Tibial nerve (tissue), 4 donors: ENCODE measurements at regions not wholly inside any gene's neighbourhood (a gene's known extent, or its start where the extent isn't known, plus 50 kb on each side); places are given as distances from the start of the nearest gene placed in this dataset.

Source experiments
- DNase-seq, 2 donors: peaks; one replicate each; pipeline ENCODE4 v3.0.0-alpha.2; 2019; ENCODE audit warnings: low spot score in 2 of 2
- H3K27ac ChIP-seq, 4 donors: fragments of 200-600 bp; sonication (generic) in 3 of 4; one replicate each; pipeline ENCODE4 v1.5.1; 2017 to 2019; ENCODE audit warnings: mild to moderate bottlenecking in 1 of 4
- H3K27me3 ChIP-seq, 2 donors: fragments of 200-600 bp; sonication (generic) in 1 of 2; one replicate each; pipeline versions ENCODE4 v1.5.1 to v1.6.0; 2017 to 2019
- H3K36me3 ChIP-seq, 3 donors: fragments of 200-600 bp; sonication (generic); one replicate each; pipeline ENCODE4 v1.5.1; 2018 to 2019
- H3K4me1 ChIP-seq, 4 donors: fragments of 200-600 bp; sonication (generic) in 3 of 4; one replicate each; pipeline ENCODE4 v1.5.1; 2017 to 2019
- H3K4me3 ChIP-seq, 4 donors: fragments of 200-600 bp; sonication (generic) in 3 of 4; one replicate each; pipeline ENCODE4 v1.5.1; 2017 to 2019; ENCODE audit warnings: mild to moderate bottlenecking in 1 of 4, moderate library complexity in 1 of 4
- H3K9me3 ChIP-seq, 4 donors: fragments of 200-600 bp; sonication (generic) in 3 of 4; one replicate each; pipeline ENCODE4 v1.5.1; 2017 to 2019
- EP300 ChIP-seq, 2 donors: sonication (generic); formaldehyde crosslinking; IDR thresholded peaks; one replicate each; pipeline ENCODE4 v1.6.1; 2017; ENCODE audit warnings: antibody characterized with exemption in 2 of 2, mild to moderate bottlenecking in 1 of 2
- POLR2A ChIP-seq, 2 donors: fragments of 450-650 bp; IDR thresholded peaks; one replicate each; pipeline ENCODE4 v1.6.1; 2017; ENCODE audit warnings: antibody characterized with exemption in 2 of 2, mild to moderate bottlenecking in 2 of 2, moderate library complexity in 2 of 2
- WGBS, 2 donors: methylation state at CpG; one replicate each; pipeline ENCODE4 v1.1.5; 2018; 5-methylcytosine and 5-hydroxymethylcytosine counted together
- TF ChIP-seq, protein P1 (sequence below), 5 experiments: fragments of 200-600 bp in 3 of 5; fragments of 450-650 bp in 2 of 5; sonication (generic) in 3 of 5; IDR thresholded peaks; one replicate each; pipeline ENCODE4 v1.5.1; 2016 to 2019; ENCODE audit warnings: antibody characterized with exemption in 5 of 5, mild to moderate bottlenecking in 3 of 5, moderate library complexity in 2 of 5

- no peaks in the 10 kb centered on the region for H3K36me3 ChIP-seq
- no peaks in the 10 kb centered on the region for H3K27me3 ChIP-seq
- DNase-seq: no peak
- H3K9me3 ChIP-seq: no peaks in the 10 kb centered on the region
- no peak overlapping the region for H3K4me3 ChIP-seq
- TF ChIP-seq, protein P1, sequence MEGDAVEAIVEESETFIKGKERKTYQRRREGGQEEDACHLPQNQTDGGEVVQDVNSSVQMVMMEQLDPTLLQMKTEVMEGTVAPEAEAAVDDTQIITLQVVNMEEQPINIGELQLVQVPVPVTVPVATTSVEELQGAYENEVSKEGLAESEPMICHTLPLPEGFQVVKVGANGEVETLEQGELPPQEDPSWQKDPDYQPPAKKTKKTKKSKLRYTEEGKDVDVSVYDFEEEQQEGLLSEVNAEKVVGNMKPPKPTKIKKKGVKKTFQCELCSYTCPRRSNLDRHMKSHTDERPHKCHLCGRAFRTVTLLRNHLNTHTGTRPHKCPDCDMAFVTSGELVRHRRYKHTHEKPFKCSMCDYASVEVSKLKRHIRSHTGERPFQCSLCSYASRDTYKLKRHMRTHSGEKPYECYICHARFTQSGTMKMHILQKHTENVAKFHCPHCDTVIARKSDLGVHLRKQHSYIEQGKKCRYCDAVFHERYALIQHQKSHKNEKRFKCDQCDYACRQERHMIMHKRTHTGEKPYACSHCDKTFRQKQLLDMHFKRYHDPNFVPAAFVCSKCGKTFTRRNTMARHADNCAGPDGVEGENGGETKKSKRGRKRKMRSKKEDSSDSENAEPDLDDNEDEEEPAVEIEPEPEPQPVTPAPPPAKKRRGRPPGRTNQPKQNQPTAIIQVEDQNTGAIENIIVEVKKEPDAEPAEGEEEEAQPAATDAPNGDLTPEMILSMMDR (IDR thresholded peaks at IDR 0.05): no peak
- TF ChIP-seq EP300 (IDR thresholded peaks at IDR 0.05) (no peak), POLR2A (IDR thresholded peaks at IDR 0.05) (no peak)
- no peaks in the 10 kb centered on the region for H3K4me1 ChIP-seq
- no peak overlapping the region for H3K27ac ChIP-seq
These were observed 230.7 kb upstream of the CHORDC1 start for GRCh38 chr11:90453525-90453924.

- Histone ChIP-seq H3K4me1 (no peaks in the 10 kb centered on the region), H3K36me3 (no peaks in the 10 kb centered on the region), H3K27ac (no peak overlapping the region), H3K4me3 (no peak overlapping the region), H3K9me3 (no peaks in the 10 kb centered on the region), H3K27me3 (no peaks in the 10 kb centered on the region)
- TF ChIP-seq, protein P1 (IDR thresholded peaks at IDR 0.05): no peak
- no peak for TF ChIP-seq POLR2A (IDR thresholded peaks at IDR 0.05)
- TF ChIP-seq EP300 (IDR thresholded peaks at IDR 0.05): no peak
- 79 to 85% methylated on average over 2 of the region's 2 CpGs for WGBS, 2 donors
- no peak for DNase-seq
These were observed 226.8 kb upstream of the CHORDC1 start for GRCh38 chr11:90449606-90450005.

DNA sequence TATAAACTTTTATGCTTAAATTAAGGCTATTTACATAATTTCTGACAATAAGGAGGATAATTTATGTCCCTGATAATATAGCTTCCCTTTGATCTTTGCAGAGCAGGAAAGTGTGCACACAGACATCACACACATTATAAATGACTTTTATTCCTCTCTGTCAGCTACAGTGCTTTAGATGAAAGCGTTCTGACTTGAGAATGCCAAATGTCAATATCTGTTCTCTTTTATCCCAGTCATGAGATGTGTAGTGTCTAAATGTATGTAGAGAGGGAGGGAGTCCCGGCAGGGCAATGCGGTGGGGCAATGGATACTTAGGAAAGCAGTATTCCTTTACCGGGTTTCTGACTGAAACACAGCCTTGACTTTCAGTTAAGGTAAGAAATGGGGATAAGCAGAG, 225.4 kb upstream of the CHORDC1 start:
- Histone ChIP-seq H3K36me3 (no peaks in the 10 kb centered on the region), H3K27ac (no peak overlapping the region)

DNA sequence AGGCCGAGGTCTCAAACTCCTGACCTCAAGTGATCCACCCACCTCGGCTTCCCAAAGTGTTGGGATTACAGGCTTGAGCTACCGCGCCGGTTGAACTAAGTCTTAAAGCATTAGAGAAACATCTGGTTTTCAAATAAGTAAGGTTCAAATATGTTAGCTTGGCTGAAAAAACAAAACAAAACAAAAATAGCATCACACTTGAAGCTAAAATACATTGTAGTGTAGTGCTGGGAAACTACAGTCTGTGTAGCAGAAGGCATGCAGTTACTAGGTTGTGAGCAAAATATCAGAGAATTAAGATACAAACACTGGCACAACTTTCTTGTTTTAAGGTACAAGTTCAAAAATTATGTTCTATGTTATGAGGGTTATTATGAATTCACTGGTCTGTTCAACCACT, 224.8 kb upstream of the CHORDC1 start:
- TF ChIP-seq POLR2A (IDR thresholded peaks at IDR 0.05) (no peak), EP300 (IDR thresholded peaks at IDR 0.05) (no peak)
- TF ChIP-seq, protein P1 (IDR thresholded peaks at IDR 0.05): no peak
- no peak overlapping the region for H3K27ac ChIP-seq
- WGBS, 2 donors: 56 to 62% methylated on average over 5 of the region's 5 CpGs
- H3K27me3 ChIP-seq: no peaks in the 10 kb centered on the region
- H3K4me3 ChIP-seq: no peak overlapping the region
- DNase-seq: no peak
- H3K4me1 ChIP-seq: no peaks in the 10 kb centered on the region
- no peaks in the 10 kb centered on the region for H3K36me3 ChIP-seq
- H3K9me3 ChIP-seq: no peaks in the 10 kb centered on the region

More for the DNA sequence above, 225.4 kb upstream of the CHORDC1 start:
- Histone ChIP-seq H3K9me3 (no peaks in the 10 kb centered on the region), H3K4me1 (no peaks in the 10 kb centered on the region), H3K27me3 (no peaks in the 10 kb centered on the region), H3K4me3 (no peak overlapping the region)
- TF ChIP-seq POLR2A (IDR thresholded peaks at IDR 0.05) (no peak), EP300 (IDR thresholded peaks at IDR 0.05) (no peak)
- TF ChIP-seq, protein P1 (IDR thresholded peaks at IDR 0.05): no peak
- DNase-seq: no peak
- 52 to 56% methylated on average over 4 of the region's 4 CpGs for WGBS, 2 donors

- H3K9me3 ChIP-seq: no peaks in the 10 kb centered on the region
- no peaks in the 10 kb centered on the region for H3K27me3 ChIP-seq
- H3K36me3 ChIP-seq: no peaks in the 10 kb centered on the region
- 37 to 49% methylated on average over 2 of the region's 2 CpGs for WGBS, 2 donors
- no peak overlapping the region for H3K27ac ChIP-seq
- TF ChIP-seq, protein P1 (IDR thresholded peaks at IDR 0.05): no peak
- TF ChIP-seq EP300 (IDR thresholded peaks at IDR 0.05) (no peak), POLR2A (IDR thresholded peaks at IDR 0.05) (no peak)
- no peaks in the 10 kb centered on the region for H3K4me1 ChIP-seq
- no peak for DNase-seq
- no peak overlapping the region for H3K4me3 ChIP-seq
These were observed 223.4 kb upstream of the CHORDC1 start for GRCh38 chr11:90446207-90446606.
